H9 (cell line): ENCODE measurements at regions not wholly inside any gene's neighbourhood (a gene's known extent, or its start where the extent isn't known, plus 50 kb on each side); places are given as distances from the start of the nearest gene placed in this dataset.

Source experiments
- DNase-seq: peaks from one replicate; pipeline ENCODE4 v3.0.0-alpha.2; 2017
- H2AFZ ChIP-seq: one replicate; pipeline ENCODE4 v1.6.1; 2013; ENCODE audit warnings: mild to moderate bottlenecking, low read length, control low read depth, moderate library complexity
- H2AK5ac ChIP-seq: 2 replicates; pipeline ENCODE4 v1.6.1; 2013; ENCODE audit warnings: low read length, control low read depth, mixed read lengths; ENCODE audit not compliant: insufficient read length
- H2BK120ac ChIP-seq: one replicate; pipeline ENCODE4 v1.6.1; 2013; ENCODE audit warnings: low read depth, mild to moderate bottlenecking, low read length, control low read depth, inconsistent platforms; ENCODE audit not compliant: poor library complexity, severe bottlenecking
- H2BK12ac ChIP-seq: 2 replicates; pipeline ENCODE4 v1.6.1; 2013; ENCODE audit warnings: low read length, control low read depth, mixed read lengths, low read depth; ENCODE audit not compliant: insufficient read length
- H2BK15ac ChIP-seq: 2 replicates; pipeline ENCODE4 v1.6.1; 2013; ENCODE audit warnings: low read depth, low read length, control low read depth
- H2BK20ac ChIP-seq: one replicate; pipeline ENCODE4 v1.6.1; 2013; ENCODE audit warnings: low read depth, mild to moderate bottlenecking, low read length, control low read depth, inconsistent platforms; ENCODE audit not compliant: poor library complexity, severe bottlenecking
- H2BK5ac ChIP-seq: 2 replicates; pipeline ENCODE4 v1.6.1; 2013; ENCODE audit warnings: low read length, control low read depth, mixed read lengths; ENCODE audit not compliant: insufficient read length
- H3K14ac ChIP-seq: 2 replicates; pipeline ENCODE4 v1.6.1; 2013; ENCODE audit warnings: low read length, control low read depth; ENCODE audit not compliant: insufficient read depth
- H3K18ac ChIP-seq: 2 replicates; pipeline ENCODE4 v1.6.1; 2013; ENCODE audit warnings: low read depth, mild to moderate bottlenecking, mixed read lengths, low read length, control low read depth; ENCODE audit not compliant: insufficient read length
- H3K23ac ChIP-seq: 2 replicates; pipeline ENCODE4 v1.6.1; 2013; ENCODE audit warnings: low read length, control low read depth, mixed read lengths, low read depth; ENCODE audit not compliant: insufficient read length
- H3K23me2 ChIP-seq: 2 replicates; pipeline ENCODE4 v1.6.1; 2013; ENCODE audit warnings: low read depth, mild to moderate bottlenecking, mixed read lengths, low read length, control low read depth; ENCODE audit not compliant: insufficient read length, poor library complexity, severe bottlenecking
- H3K27ac ChIP-seq: 2 replicates; pipeline ENCODE4 v1.5.1; 2013; ENCODE audit warnings: low read length, control low read depth, mixed read lengths, low read depth; ENCODE audit not compliant: insufficient read length
- H3K27me3 ChIP-seq: 2 replicates; pipeline ENCODE4 v1.6.1; 2013; ENCODE audit warnings: low read length, control low read depth, inconsistent platforms; ENCODE audit not compliant: insufficient read depth
- H3K4ac ChIP-seq: 2 replicates; pipeline ENCODE4 v1.6.1; 2013; ENCODE audit warnings: low read depth, mild to moderate bottlenecking, control low read depth, inconsistent platforms, low read length, moderate library complexity
- H3K4me1 ChIP-seq: 2 replicates; pipeline ENCODE4 v1.6.1; 2013; ENCODE audit warnings: low read length, control low read depth, inconsistent platforms; ENCODE audit not compliant: insufficient read depth
- H3K4me2 ChIP-seq: 2 replicates; pipeline ENCODE4 v1.6.1; 2013; ENCODE audit warnings: low read length, control low read depth, mixed read lengths; ENCODE audit not compliant: insufficient read length, insufficient read depth
- H3K56ac ChIP-seq: 2 replicates; pipeline ENCODE4 v1.6.1; 2013; ENCODE audit warnings: low read depth, mild to moderate bottlenecking, mixed read lengths, low read length, control low read depth; ENCODE audit not compliant: insufficient read length
- H3K79me1 ChIP-seq: 2 replicates; pipeline ENCODE4 v1.6.1; 2013; ENCODE audit warnings: low read depth, mild to moderate bottlenecking, moderate library complexity, low read length, control low read depth, inconsistent platforms; ENCODE audit not compliant: insufficient read depth, poor library complexity, severe bottlenecking
- H3K79me2 ChIP-seq: 2 replicates; pipeline ENCODE4 v1.6.1; 2013; ENCODE audit warnings: low read length, control low read depth, inconsistent platforms; ENCODE audit not compliant: insufficient read depth
- H3K9ac ChIP-seq: 2 replicates; pipeline ENCODE4 v1.6.1; 2013; ENCODE audit warnings: low read length, control low read depth, mixed read lengths; ENCODE audit not compliant: insufficient read length; ENCODE audit errors: extremely low read depth
- H3K9me3 ChIP-seq: one replicate; pipeline ENCODE4 v1.6.1; 2013; ENCODE audit warnings: low read depth, low read length, inconsistent platforms; ENCODE audit not compliant: control insufficient read depth
- H3T11ph ChIP-seq: one replicate; pipeline ENCODE4 v1.6.1; 2013; ENCODE audit warnings: mild to moderate bottlenecking, low read length, control low read depth, inconsistent platforms
- H4K20me1 ChIP-seq: one replicate; pipeline ENCODE4 v1.6.1; 2013; ENCODE audit not compliant: control insufficient read depth, insufficient read length, insufficient read depth
- H4K5ac ChIP-seq: 2 replicates; pipeline ENCODE4 v1.6.1; 2013; ENCODE audit warnings: low read depth, mild to moderate bottlenecking, mixed read lengths, low read length, control low read depth; ENCODE audit not compliant: insufficient read length
- H4K8ac ChIP-seq: replicated peaks from 2 replicates; pipeline ENCODE4 v1.6.1; 2013; ENCODE audit warnings: low read length, control low read depth, mixed read lengths, low read depth; ENCODE audit not compliant: insufficient read length
- H4K91ac ChIP-seq: 2 replicates; pipeline ENCODE4 v1.6.1; 2013; ENCODE audit warnings: low read depth, mild to moderate bottlenecking, moderate library complexity, mixed read lengths, low read length, control low read depth; ENCODE audit not compliant: insufficient read length
- H3K27ac Mint-ChIP-seq, 3 experiments: 2 replicates in 2 of 3; 3 replicates in 1 of 3; pipeline ENCODE4 v1.8.0; 2020 to 2021; ENCODE audit warnings: mixed read lengths in 3 of 3, mild to moderate bottlenecking in 1 of 3, moderate library complexity in 1 of 3
- H3K27me3 Mint-ChIP-seq: 2 replicates; pipeline ENCODE4 v1.8.0; 2021; ENCODE audit warnings: low read depth, mild to moderate bottlenecking, moderate library complexity, mixed read lengths
- H3K36me3 Mint-ChIP-seq, 3 experiments: 2 replicates in 2 of 3; 3 replicates in 1 of 3; pipeline ENCODE4 v1.8.0; 2020 to 2021; ENCODE audit warnings: low read depth in 3 of 3, mixed read lengths in 3 of 3; ENCODE audit not compliant: insufficient read depth in 1 of 3
- H3K4me1 Mint-ChIP-seq, 2 experiments: 2 replicates each; pipeline ENCODE4 v1.8.0; 2020; ENCODE audit warnings: mixed read lengths in 2 of 2
- H3K4me3 Mint-ChIP-seq, 2 experiments: 2 replicates in 1 of 2; 3 replicates in 1 of 2; pipeline ENCODE4 v1.8.0; 2020 to 2021; ENCODE audit warnings: mild to moderate bottlenecking in 2 of 2, mixed read lengths in 2 of 2, moderate library complexity in 1 of 2
- H3K9me3 Mint-ChIP-seq, 2 experiments: 2 replicates in 1 of 2; 3 replicates in 1 of 2; pipeline ENCODE4 v1.8.0; 2020; ENCODE audit warnings: mild to moderate bottlenecking in 2 of 2, mixed read lengths in 2 of 2, moderate library complexity in 1 of 2
- WGBS: extraction: QIAGEN DNeasy Blood & Tissue Kit; methylation state at CpG from one replicate; pipeline ENCODE4 v1.1.7; 2013; ENCODE audit warnings: missing lambda C conversion rate, low lambda C conversion rate, mixed read lengths; ENCODE audit not compliant: insufficient read length; ENCODE audit errors: extremely low coverage; 5-methylcytosine and 5-hydroxymethylcytosine counted together
- TF ChIP-seq, protein P1 (sequence below): fragments of 200-600 bp; sonication (generic); conservative IDR thresholded peaks from 3 replicates; pipeline ENCODE4 v1.8.0; 2021; ENCODE audit warnings: antibody characterized with exemption, mild to moderate bottlenecking

DNA sequence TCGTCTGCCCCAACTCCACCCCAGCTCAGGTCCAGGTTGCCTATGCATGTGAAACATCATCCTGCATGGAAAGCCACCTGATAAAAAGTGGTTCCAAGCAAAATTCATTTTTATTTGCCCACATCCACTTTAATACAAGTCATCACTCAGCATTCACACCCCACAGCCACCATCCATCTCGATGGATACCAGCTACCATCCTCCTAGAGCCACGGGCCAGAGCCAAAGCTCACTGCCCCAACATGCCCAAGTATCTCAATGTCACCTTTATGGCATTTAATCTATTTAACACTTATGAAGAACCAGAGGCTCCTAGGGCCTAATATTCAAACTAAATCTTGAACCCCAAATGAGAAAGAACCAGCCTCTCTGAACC, 70.5 kb downstream of the COPRS start:
- H3K14ac ChIP-seq: no peak overlapping the region
- no peaks in the 10 kb centered on the region for H3K9me3 ChIP-seq
- no peak overlapping the region for H3K4me2 ChIP-seq
- no peaks in the 10 kb centered on the region for H3K79me2 ChIP-seq
- H4K91ac ChIP-seq: no peak overlapping the region
- no peak overlapping the region for H3K27ac Mint-ChIP-seq
- no peak overlapping the region for H2BK15ac ChIP-seq
- no peaks in the 10 kb centered on the region for H3K27me3 ChIP-seq
- H3K4ac ChIP-seq: no peak overlapping the region
- DNase-seq: no peak
- no peak overlapping the region for H3K56ac ChIP-seq
- no peak overlapping the region for H3T11ph ChIP-seq
- no peak overlapping the region for H3K23ac ChIP-seq
- H3K23me2 ChIP-seq: no peaks in the 10 kb centered on the region
- TF ChIP-seq, protein P1, sequence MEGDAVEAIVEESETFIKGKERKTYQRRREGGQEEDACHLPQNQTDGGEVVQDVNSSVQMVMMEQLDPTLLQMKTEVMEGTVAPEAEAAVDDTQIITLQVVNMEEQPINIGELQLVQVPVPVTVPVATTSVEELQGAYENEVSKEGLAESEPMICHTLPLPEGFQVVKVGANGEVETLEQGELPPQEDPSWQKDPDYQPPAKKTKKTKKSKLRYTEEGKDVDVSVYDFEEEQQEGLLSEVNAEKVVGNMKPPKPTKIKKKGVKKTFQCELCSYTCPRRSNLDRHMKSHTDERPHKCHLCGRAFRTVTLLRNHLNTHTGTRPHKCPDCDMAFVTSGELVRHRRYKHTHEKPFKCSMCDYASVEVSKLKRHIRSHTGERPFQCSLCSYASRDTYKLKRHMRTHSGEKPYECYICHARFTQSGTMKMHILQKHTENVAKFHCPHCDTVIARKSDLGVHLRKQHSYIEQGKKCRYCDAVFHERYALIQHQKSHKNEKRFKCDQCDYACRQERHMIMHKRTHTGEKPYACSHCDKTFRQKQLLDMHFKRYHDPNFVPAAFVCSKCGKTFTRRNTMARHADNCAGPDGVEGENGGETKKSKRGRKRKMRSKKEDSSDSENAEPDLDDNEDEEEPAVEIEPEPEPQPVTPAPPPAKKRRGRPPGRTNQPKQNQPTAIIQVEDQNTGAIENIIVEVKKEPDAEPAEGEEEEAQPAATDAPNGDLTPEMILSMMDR: no peak
- no peak overlapping the region for H3K27ac ChIP-seq
- H3K27me3 Mint-ChIP-seq: peaks cover 13% of the 10 kb centered on the region
- no CpG with 5 or more reads among the region's 3 CpGs for WGBS
- no peak overlapping the region for H4K5ac ChIP-seq
- H2AK5ac ChIP-seq: no peak overlapping the region
- H3K9ac ChIP-seq: no peak overlapping the region
- H2AFZ ChIP-seq: no peak overlapping the region
- no peak overlapping the region for H2BK12ac ChIP-seq
- no peak overlapping the region for H2BK120ac ChIP-seq
- no peak overlapping the region for H4K8ac ChIP-seq
- H3K36me3 Mint-ChIP-seq: no peaks in the 10 kb centered on the region
- no peak overlapping the region for H3K18ac ChIP-seq
- no peak overlapping the region for H3K4me3 Mint-ChIP-seq
- no peaks in the 10 kb centered on the region; a peak in 1 of 5 replicates for H3K9me3 Mint-ChIP-seq
- no peaks in the 10 kb centered on the region for H4K20me1 ChIP-seq
- no peak overlapping the region for H2BK5ac ChIP-seq
- H3K4me1 Mint-ChIP-seq: no peaks in the 10 kb centered on the region
- no peak overlapping the region for H2BK20ac ChIP-seq
- H3K79me1 ChIP-seq: no peaks in the 10 kb centered on the region
- no peaks in the 10 kb centered on the region for H3K4me1 ChIP-seq
